ENCODE measurements at regions not wholly inside any gene's neighbourhood (a gene's known extent, or its start where the extent isn't known, plus 50 kb on each side); places are given as distances from the start of the nearest gene placed in this dataset.

DNA sequence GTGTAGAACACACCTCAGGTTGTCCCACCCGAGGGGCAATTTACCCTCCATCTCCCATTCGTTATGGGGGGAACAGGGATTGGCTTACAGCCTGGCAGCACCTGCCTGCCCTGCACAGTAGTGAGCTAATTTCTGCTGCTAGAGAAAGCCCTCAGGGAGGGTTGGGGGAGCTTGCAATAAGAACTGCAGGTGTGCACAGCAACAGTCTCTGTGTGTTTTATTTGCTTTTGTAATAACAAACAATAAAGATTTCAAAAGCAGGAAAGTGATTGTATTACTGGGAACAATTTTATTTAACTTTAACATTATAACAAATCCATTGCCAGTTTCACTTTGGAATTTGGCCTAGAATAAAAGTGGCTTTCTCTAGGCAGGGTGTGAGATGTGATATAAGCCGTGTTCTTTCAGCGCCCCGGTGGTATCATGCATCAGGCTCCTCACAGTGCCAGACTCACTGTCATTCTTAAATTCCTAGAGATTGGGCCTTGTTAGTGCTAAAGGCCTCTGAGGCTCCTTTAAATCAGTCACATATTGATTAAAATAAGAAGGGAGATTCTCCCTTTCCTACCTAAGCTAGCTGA is 81.1 kb downstream of the RMI1 start:
- TF ChIP-seq, protein P1, sequence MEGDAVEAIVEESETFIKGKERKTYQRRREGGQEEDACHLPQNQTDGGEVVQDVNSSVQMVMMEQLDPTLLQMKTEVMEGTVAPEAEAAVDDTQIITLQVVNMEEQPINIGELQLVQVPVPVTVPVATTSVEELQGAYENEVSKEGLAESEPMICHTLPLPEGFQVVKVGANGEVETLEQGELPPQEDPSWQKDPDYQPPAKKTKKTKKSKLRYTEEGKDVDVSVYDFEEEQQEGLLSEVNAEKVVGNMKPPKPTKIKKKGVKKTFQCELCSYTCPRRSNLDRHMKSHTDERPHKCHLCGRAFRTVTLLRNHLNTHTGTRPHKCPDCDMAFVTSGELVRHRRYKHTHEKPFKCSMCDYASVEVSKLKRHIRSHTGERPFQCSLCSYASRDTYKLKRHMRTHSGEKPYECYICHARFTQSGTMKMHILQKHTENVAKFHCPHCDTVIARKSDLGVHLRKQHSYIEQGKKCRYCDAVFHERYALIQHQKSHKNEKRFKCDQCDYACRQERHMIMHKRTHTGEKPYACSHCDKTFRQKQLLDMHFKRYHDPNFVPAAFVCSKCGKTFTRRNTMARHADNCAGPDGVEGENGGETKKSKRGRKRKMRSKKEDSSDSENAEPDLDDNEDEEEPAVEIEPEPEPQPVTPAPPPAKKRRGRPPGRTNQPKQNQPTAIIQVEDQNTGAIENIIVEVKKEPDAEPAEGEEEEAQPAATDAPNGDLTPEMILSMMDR (IDR thresholded peaks at IDR 0.05), result no peak
- no peak for TF ChIP-seq POLR2A (IDR thresholded peaks at IDR 0.05)

Measured in uterus (tissue), 2 donors.